ENCODE measurements at regions not wholly inside any gene's neighbourhood (a gene's known extent, or its start where the extent isn't known, plus 50 kb on each side); places are given as distances from the start of the nearest gene placed in this dataset.
"Not testable (repeated sequence)": the region's sequence is repeated elsewhere in the genome, so short reads cannot be mapped to it uniquely, and the experiment has no call there.

- Mint-ChIP-seq H3K27me3 (ENCODE audit: insufficient read depth) (peaks cover 53% of the 10 kb centered on the region), H3K4me1 (ENCODE audit: low read depth) (no peaks in the 10 kb centered on the region), H3K4me3 (no peak overlapping the region), H3K36me3 (ENCODE audit: low read depth) (no peaks in the 10 kb centered on the region), H3K9me3 (peaks cover 5% of the 10 kb centered on the region), H3K27ac (no peak overlapping the region)
- no peak for DNase-seq
- TF ChIP-seq CTCF (IDR thresholded peaks at IDR 0.05), result no peak
Observed at GRCh38 chr2:216752855-216753505, 57.6 kb upstream of the IGFBP5 start.

GRCh38 chr2:216750750-216751149, 55.4 kb upstream of the IGFBP5 start:
- not testable (repeated sequence) for H3K9me3 Mint-ChIP-seq; H3K27ac Mint-ChIP-seq; H3K4me3 Mint-ChIP-seq; DNase-seq; H3K36me3 Mint-ChIP-seq (ENCODE audit: low read depth); H3K4me1 Mint-ChIP-seq (ENCODE audit: low read depth)
- peaks cover 54% of the 10 kb centered on the region for H3K27me3 Mint-ChIP-seq (ENCODE audit: insufficient read depth)

- H3K27me3 Mint-ChIP-seq (ENCODE audit: insufficient read depth), result peaks cover 44% of the 10 kb centered on the region
- H3K9me3 Mint-ChIP-seq; H3K27ac Mint-ChIP-seq; H3K4me1 Mint-ChIP-seq (ENCODE audit: low read depth); DNase-seq; H3K36me3 Mint-ChIP-seq (ENCODE audit: low read depth); H3K4me3 Mint-ChIP-seq: not testable (repeated sequence)
Observed at GRCh38 chr2:216746268-216746667, 50.9 kb upstream of the IGFBP5 start.

GRCh38 chr2:216745453-216745852, 50.1 kb upstream of the IGFBP5 start:
- no peak for TF ChIP-seq CTCF (IDR thresholded peaks at IDR 0.05)
- H3K9me3 Mint-ChIP-seq, result peaks cover 5% of the 10 kb centered on the region
- peaks cover 51% of the 10 kb centered on the region for H3K27me3 Mint-ChIP-seq (ENCODE audit: insufficient read depth)
- H3K4me1 Mint-ChIP-seq (ENCODE audit: low read depth), result peaks cover 6% of the 10 kb centered on the region; the same call in 1 of the 2 replicates
- no peak overlapping the region for H3K4me3 Mint-ChIP-seq
- H3K27ac Mint-ChIP-seq, result no peak overlapping the region
- DNase-seq, result no peak
- H3K36me3 Mint-ChIP-seq (ENCODE audit: low read depth), result no peaks in the 10 kb centered on the region

Data from HFFc6 (cell line).